Peyer's patch (tissue), 4 donors: ENCODE measurements at regions not wholly inside any gene's neighbourhood (a gene's known extent, or its start where the extent isn't known, plus 50 kb on each side); places are given as distances from the start of the nearest gene placed in this dataset.

Source experiments
- DNase-seq, 3 donors: peaks; one replicate each; pipeline ENCODE4 v3.0.0-alpha.2; 2017 to 2019
- H3K27ac ChIP-seq, 4 donors: fragments of 200-600 bp; sonication (generic); one replicate each; pipeline ENCODE4 v1.5.1; 2016 to 2019
- H3K27me3 ChIP-seq, 2 donors: fragments of 200-600 bp; sonication (generic); one replicate each; pipeline ENCODE4 v1.5.1; 2019
- H3K36me3 ChIP-seq, 3 donors: fragments of 200-600 bp; sonication (generic); one replicate each; pipeline ENCODE4 v1.5.1; 2016 to 2019
- H3K4me1 ChIP-seq, 4 donors: fragments of 200-600 bp; sonication (generic); one replicate each; pipeline ENCODE4 v1.5.1; 2016 to 2019
- H3K4me3 ChIP-seq, 4 donors: fragments of 200-600 bp; sonication (generic); 1 replicate in 3 of 4; 2 replicates in 1 of 4; pipeline ENCODE4 v1.5.1; 2016 to 2019; ENCODE audit warnings: mild to moderate bottlenecking in 1 of 4
- H3K9me3 ChIP-seq, 4 donors: fragments of 200-600 bp; sonication (generic); one replicate each; pipeline ENCODE4 v1.5.1; 2016 to 2019; ENCODE audit warnings: mild to moderate bottlenecking in 1 of 4
- POLR2A ChIP-seq, 2 donors: fragments of 450-650 bp; IDR thresholded peaks; one replicate each; pipeline ENCODE4 v1.5.1; 2017; ENCODE audit warnings: antibody characterized with exemption in 2 of 2, mild to moderate bottlenecking in 2 of 2, moderate library complexity in 2 of 2
- TF ChIP-seq, protein P1 (sequence below), 6 experiments: fragments of 450-650 bp in 4 of 6; fragments of 200-600 bp in 2 of 6; sonication (generic) in 1 of 6; IDR thresholded peaks; one replicate each; pipeline ENCODE4 v1.5.1; 2017 to 2019; ENCODE audit warnings: antibody characterized with exemption in 6 of 6, mild to moderate bottlenecking in 3 of 6, moderate library complexity in 1 of 6

GRCh38 chr5:164763206-164763605, 1257.8 kb downstream of the MAT2B start:
- Histone ChIP-seq H3K36me3 (no peaks in the 10 kb centered on the region), H3K27me3 (no peaks in the 10 kb centered on the region), H3K27ac (no peak overlapping the region), H3K9me3 (peaks cover 0 to 3% (median 0%) of the 10 kb centered on the region in 4 donors), H3K4me3 (no peak overlapping the region), H3K4me1 (no peaks in the 10 kb centered on the region)
- no peak for DNase-seq
- TF ChIP-seq POLR2A (IDR thresholded peaks at IDR 0.05): no peak
- TF ChIP-seq, protein P1, sequence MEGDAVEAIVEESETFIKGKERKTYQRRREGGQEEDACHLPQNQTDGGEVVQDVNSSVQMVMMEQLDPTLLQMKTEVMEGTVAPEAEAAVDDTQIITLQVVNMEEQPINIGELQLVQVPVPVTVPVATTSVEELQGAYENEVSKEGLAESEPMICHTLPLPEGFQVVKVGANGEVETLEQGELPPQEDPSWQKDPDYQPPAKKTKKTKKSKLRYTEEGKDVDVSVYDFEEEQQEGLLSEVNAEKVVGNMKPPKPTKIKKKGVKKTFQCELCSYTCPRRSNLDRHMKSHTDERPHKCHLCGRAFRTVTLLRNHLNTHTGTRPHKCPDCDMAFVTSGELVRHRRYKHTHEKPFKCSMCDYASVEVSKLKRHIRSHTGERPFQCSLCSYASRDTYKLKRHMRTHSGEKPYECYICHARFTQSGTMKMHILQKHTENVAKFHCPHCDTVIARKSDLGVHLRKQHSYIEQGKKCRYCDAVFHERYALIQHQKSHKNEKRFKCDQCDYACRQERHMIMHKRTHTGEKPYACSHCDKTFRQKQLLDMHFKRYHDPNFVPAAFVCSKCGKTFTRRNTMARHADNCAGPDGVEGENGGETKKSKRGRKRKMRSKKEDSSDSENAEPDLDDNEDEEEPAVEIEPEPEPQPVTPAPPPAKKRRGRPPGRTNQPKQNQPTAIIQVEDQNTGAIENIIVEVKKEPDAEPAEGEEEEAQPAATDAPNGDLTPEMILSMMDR (IDR thresholded peaks at IDR 0.05): no peak

- Histone ChIP-seq H3K27me3 (no peaks in the 10 kb centered on the region), H3K4me3 (no peak overlapping the region), H3K27ac (no peak overlapping the region), H3K4me1 (no peaks in the 10 kb centered on the region), H3K36me3 (no peaks in the 10 kb centered on the region), H3K9me3 (peaks cover 0 to 3% (median 0%) of the 10 kb centered on the region in 4 donors)
- TF ChIP-seq POLR2A (IDR thresholded peaks at IDR 0.05): no peak
- TF ChIP-seq, protein P1 (IDR thresholded peaks at IDR 0.05): no peak
- no peak for DNase-seq
These were observed 1266.7 kb downstream of the MAT2B start for GRCh38 chr5:164772122-164772521.

DNA sequence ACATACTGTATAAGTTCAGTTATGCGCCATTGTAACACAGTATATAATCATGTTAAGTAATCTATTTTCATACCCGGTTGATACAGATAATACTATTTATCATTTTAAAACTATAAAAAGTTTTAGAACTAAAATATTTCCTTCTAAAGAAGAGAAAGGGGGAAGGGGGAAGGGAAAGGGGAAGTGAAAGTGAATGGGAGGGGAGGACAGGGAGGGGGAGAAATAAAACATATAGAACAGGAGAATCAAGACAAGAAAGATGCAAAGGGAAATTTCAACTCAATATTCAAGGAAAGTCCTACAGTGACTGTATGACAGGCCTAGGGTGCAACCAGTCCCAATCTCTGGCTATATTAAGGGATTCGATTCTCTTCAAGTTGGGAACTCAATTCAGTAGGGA, 1278.8 kb downstream of the MAT2B start:
- H3K9me3 ChIP-seq: no peaks in the 10 kb centered on the region
- no peak overlapping the region for H3K27ac ChIP-seq
- H3K36me3 ChIP-seq: no peaks in the 10 kb centered on the region
- H3K27me3 ChIP-seq: no peaks in the 10 kb centered on the region
- TF ChIP-seq POLR2A (IDR thresholded peaks at IDR 0.05): no peak
- TF ChIP-seq, protein P1 (IDR thresholded peaks at IDR 0.05): no peak
- H3K4me1 ChIP-seq: no peaks in the 10 kb centered on the region
- H3K4me3 ChIP-seq: no peak overlapping the region
- DNase-seq: no peak

GRCh38 chr5:164798110-164798509, 1292.7 kb downstream of the MAT2B start:
- H3K4me1 ChIP-seq: no peaks in the 10 kb centered on the region
- no peaks in the 10 kb centered on the region for H3K36me3 ChIP-seq
- no peak overlapping the region for H3K27ac ChIP-seq
- H3K27me3 ChIP-seq: no peaks in the 10 kb centered on the region
- TF ChIP-seq, protein P1 (IDR thresholded peaks at IDR 0.05): no peak
- no peak for TF ChIP-seq POLR2A (IDR thresholded peaks at IDR 0.05)
- H3K9me3 ChIP-seq: peaks cover 0 to 8% (median 0%) of the 10 kb centered on the region in 4 donors
- DNase-seq: no peak
- H3K4me3 ChIP-seq: no peak overlapping the region

DNA sequence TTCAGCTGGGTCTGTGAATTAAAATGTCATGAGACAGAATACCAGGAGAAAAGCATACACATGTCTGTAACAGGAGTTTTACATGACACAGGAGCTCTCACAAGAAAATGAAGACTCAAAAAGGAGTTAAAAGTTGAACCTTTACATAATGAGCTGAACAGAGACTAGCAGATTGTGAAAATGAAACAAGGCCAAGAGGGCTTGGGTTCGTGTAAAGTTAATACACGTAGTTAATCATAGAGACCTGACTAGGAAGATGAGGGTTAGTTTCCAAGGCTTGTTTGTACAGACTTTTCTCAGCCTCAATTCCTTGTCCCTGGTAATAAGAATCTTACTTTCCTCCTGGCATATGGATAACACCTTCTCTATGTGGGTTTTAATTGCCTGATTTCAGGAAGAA, 1294.0 kb downstream of the MAT2B start:
- DNase-seq: no peak
- no peak overlapping the region for H3K4me3 ChIP-seq

More for the DNA sequence above, 1294.0 kb downstream of the MAT2B start:
- no peaks in the 10 kb centered on the region for H3K4me1 ChIP-seq
- H3K27me3 ChIP-seq: no peaks in the 10 kb centered on the region
- no peak for TF ChIP-seq POLR2A (IDR thresholded peaks at IDR 0.05)
- TF ChIP-seq, protein P1 (IDR thresholded peaks at IDR 0.05): no peak
- no peak overlapping the region for H3K27ac ChIP-seq
- H3K36me3 ChIP-seq: no peaks in the 10 kb centered on the region
- peaks cover 0 to 8% (median 0%) of the 10 kb centered on the region in 4 donors for H3K9me3 ChIP-seq
